Inflammatory macrophage treated with lipopolysaccharide for 4 hours (primary cell): ENCODE measurements at regions not wholly inside any gene's neighbourhood (a gene's known extent, or its start where the extent isn't known, plus 50 kb on each side); places are given as distances from the start of the nearest gene placed in this dataset.
"Not testable (repeated sequence)": the region's sequence is repeated elsewhere in the genome, so short reads cannot be mapped to it uniquely, and the experiment has no call there.

ENCODE experiments used
- DNase-seq: peaks from one replicate; pipeline ENCODE4 v3.0.0-alpha.2; 2020

DNA sequence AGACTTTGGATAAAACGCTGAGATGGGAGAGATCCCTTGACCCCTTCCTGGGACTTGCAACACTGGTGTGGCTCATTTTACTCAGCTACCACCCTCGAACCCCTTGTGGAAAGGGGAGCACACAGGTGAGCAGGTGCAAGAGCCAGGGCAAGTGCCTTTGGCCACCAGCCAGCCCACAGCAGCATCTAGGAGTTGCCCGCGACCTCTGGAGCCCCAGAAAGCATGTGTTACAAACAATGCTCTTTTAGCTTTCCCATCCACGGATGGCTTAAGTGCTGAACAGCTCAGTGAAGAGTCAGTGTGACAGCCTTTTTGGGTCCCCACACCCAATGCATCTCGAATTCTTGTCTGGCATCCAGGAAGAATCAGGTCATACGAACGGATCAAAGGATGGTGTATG is 197.8 kb downstream of the MEMO1 start:
- DNase-seq: no peak

DNA sequence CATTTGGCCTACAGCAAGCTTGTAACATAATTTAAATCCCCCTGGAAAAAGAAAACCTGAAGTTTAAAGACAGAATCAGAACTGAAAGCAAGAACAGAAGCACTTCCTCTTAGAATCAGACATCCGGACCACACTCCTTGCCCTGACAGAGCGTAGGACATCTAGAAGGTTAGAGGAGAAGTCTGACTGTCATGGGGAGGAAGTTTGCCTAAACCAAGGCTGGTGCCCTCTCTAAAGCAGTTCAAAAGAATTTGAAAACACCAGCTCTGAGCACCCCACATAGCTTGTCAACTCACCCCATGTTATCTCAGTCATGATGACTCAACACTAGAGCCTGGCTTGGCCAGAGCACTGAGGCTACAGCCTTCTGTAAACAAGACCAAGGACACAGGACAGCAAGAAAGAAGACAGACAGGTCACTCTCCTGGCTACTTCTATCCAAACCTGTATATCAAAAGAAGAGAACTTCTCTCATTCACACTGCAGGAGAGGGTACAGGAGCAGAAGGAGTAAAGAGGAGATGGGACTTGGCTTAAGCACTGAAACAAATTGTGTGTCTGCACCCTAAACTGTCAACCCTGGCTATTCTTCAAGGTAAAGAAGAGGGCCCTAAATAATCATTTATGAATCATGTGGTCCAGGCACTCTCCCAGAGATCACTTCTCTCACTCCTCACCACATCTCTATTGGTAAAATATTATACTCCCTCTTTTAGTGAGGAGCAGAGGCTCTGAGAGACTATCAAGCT is 198.6 kb downstream of the MEMO1 start:
- peak; percentile 74 for DNase-seq

DNA sequence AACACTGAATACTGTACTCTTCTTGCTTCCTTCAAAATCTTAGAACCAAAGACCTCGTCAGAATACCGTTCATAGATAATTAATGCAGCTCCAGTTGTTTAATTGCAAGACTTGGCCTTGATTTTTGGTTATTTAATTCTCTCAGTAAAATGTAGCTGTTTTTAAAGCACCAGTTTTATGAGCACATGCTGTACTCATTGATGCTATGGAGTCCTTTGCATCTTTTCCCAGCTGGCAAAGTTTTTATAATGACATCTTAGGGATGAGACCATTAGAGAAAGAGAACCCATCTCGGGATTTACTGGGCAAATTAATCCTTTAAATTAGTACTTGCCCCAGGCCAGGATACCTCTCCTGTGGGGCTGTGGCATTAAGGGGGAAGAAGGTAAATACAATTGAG is 199.3 kb downstream of the MEMO1 start:
- DNase-seq: no peak

DNA sequence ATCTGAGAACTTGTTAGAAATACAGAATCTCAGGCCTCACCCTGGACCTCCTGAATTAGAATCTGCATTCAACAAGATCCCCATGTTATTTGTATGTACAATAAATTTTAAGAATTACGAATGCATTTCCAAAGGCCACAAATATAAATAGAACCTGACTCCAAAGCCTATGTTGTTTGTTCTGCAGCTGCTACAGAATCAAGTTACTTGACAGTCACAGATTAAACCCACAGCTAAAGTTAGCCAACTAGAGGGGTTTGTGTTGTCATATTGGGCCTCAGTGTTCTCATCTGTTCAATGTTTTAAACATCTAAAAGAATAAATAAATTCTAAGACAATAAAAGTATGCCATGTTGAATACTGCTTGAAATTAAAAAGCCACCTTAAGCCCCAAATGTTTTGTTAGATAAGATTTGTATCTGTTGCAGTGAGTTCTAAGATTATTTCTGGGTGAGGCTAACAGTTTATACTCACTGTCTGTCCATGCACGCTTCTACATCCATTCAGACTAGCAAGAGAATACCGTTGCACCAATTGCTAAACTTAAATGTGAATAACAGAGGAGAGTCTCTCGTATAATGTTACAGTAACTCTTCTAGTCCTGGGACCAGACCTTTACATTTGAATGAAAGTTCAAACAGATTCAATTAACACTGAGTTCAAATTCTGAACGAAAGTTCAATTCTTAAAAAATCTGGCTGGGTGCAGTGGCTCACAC is 200.4 kb downstream of the MEMO1 start:
- DNase-seq: no peak

DNA sequence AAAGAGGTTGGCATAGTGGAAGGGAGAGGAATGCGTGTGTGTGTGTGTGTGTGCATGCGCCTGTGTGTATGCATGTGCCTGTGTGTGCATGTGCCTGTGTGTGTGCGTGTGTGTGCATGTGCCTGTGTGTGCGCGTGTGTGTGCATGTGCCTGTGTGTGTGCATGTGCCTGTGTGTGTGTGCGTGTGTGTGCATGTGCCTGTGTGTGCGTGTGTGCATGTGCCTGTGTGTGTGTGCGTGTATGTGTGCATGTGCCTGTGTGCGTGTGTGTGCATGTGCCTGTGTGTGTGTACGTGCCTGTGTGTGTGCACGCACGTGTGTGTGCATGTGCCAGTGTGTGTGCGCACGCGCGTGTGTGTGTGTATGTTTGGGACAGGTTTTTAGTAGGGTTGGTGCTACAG is 205.1 kb downstream of the MEMO1 start:
- no peak for DNase-seq

DNA sequence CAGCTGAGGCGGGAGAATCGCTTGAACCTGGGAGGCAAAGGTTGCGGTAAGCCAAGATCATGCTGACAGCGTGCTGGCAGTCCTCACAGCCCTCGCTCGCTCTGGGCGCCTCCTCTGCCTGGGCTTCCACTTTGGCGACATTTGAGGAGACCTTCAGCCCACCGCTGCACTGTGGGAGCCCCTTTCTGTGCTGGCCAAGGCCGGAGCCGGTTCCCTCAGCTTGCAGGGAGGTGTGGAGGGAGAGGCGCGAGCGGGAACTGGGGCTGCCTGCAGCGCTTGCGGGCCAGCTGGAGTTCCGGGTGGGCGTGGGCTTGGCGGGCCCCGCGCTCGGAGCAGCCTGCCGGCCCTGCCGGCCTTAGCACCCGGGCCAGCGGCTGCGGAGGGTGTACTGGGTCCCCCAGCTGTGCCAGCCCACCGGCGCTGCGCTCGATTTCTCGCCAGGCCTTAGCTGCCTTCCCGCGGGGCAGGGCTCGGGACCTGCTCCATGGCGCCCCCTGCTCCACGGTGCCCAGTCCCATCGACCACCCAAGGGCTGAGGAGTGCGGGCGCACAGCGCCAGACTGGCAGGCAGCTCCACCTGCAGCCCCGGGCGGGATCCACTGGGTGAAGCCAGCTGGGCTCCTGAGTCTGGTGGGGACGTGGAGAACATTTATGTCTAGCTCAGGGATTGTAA is 207.2 kb downstream of the MEMO1 start:
- not testable (repeated sequence) for DNase-seq

DNA sequence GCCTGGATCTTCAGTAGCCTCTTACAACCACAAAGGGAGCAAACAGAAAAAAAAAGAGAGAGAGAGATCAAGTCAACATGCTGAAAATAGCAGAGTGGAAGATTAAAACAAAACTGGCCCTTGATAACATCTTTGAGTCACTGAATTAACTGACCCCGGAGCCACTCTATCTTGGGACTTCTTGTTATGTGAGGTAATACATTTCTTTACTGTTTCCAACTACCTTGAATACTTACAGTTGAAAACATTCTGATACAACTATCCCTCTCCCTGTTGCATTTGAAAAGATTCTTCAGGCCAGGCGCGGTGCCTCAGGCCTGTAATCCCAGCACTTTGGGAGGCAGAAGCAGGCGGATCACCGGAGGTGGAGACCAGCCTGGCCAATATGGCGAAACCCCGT is 208.1 kb downstream of the MEMO1 start:
- DNase-seq: no peak

DNA sequence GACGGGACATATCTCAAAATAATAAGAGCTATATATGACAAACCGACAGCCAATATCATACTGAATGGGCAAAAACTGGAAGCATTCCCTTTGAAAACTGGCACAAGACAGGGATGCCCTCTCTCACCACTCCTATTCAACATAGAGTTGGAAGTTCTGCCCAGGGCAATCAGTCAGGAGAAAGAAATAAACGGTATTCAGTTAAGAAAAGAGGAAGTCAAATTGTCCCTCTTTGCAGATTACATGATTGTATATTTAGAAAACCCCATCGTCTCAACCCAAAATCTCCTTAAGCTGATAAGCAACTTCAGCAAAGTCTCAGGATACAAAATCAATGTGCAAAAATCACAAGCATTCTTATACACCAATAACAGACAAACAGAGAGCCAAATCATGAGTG is 211.5 kb downstream of the MEMO1 start:
- DNase-seq: not testable (repeated sequence)

DNA sequence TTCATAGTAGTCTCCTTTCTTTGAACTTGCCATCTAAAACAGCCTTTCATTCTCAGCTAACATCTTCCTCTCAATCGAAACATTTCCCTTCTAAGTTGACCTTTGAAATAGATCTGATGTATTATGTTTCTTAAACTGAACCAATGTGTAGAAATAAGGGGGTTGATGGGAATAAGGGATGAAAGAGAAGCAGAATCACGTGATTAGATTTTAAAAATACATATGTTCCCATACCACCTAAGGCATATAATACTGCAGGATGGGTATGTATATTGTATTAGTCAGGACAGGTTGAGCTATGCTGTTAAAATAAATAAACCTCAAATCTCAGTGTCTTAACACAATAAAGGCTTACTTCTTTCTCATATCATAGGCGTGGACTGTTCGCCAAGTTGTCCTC is 207.5 kb upstream of the SRD5A2 start:
- no peak for DNase-seq

DNA sequence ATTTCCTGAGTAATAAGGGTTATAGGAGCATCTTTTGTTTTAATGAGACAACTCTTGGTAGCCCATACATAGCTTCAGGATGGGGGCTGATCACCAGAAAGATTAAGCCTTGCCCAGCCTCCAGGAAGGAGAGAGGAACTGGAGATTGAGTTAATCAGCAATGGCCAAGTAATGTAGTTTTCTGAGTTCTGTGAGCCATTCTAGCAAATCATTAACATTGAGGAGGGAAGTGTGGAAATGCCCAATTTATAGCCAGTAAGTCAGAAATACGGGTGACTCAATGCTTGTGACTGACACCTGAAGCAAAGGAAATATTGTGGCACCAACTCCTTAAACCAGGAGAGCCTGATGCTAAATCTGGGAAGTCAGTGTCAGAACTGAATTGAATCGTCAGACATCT is 205.1 kb upstream of the SRD5A2 start:
- no peak for DNase-seq

DNA sequence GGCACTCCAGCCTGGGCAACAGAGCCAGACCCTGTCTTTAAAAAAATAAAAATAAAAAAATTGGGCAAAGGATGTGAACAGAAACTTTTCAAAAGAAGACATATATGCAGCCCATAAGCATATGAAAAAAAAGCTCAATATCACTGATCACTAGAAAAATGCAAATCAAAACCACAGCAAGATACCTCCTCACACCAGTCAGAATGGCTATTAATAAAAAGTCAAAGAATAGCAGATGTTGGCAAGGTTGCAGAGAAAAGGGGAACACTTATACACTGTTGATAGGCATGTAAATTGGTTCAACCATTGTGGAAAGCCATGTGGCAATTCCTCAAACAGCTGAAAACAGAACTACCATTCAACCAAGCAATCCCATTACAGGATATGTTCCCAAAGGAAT is 204.1 kb upstream of the SRD5A2 start:
- DNase-seq: no peak

DNA sequence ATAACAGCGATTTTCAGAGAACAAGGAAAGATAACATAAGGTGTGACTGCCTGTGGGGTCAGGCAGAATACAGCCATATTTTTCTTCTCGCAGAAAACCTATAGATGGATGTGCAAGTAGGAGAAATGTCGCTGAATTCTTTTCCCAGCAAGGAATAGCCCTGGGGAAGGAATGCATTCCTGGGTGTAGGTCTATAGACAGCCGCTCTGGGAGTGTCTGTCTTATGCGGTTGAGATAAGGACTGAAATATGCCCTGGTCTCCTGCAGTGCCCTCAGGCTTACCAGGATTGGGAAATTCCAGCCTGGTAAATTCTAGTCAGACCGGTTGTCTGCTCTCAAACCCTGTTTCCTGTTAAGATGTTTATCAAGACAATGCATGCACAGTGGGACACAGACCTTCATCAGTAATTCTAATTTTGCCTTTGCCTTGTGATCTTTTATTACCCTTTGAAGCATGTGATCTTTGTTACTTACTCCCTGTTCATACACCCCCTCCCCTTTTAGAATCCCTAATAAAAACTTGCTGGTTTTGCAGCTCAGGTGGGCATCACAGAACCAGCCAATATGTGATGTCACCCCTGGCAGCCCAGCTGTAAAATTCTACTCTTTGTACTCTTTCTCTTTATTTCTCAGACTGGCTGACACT is 202.8 kb upstream of the SRD5A2 start:
- not testable (repeated sequence) for DNase-seq

DNA sequence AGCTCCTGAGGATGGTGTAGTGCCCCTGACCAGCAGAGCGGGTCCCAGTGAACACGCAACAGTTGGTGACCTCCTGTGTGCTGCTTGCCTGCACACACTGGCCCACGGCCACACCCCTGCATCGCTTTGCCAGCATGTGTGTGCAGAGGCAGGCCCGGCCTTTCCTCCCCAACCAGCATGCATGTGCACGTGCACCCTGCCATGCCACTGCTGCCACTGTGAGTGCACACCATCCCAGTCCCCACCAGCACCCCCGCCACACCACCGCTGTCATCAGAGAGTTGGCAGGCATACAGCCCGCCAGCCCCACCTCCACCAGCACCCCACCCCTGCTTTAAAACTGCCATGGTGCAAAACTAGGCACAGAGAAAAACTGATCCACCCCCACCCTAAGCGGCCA is 197.4 kb upstream of the SRD5A2 start:
- no peak for DNase-seq

DNA sequence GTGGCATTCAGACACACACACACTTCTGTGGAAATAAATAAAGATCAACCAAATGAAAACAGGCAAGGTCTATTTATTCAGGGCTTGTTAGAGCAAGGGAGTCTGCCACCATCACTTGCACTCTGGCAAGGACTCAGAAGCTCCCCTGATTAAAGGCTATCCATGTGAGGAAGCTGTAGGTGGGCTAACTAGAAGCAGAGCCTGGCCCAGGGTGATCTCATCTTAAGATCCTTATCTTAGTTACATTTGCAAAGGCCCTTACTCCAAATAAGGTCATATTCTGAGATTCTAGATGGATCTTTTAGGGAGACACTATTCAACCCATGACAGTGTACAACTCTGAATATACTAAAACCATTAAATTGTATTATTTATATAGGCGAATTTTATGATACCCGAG is 190.0 kb upstream of the SRD5A2 start:
- DNase-seq: no peak

DNA sequence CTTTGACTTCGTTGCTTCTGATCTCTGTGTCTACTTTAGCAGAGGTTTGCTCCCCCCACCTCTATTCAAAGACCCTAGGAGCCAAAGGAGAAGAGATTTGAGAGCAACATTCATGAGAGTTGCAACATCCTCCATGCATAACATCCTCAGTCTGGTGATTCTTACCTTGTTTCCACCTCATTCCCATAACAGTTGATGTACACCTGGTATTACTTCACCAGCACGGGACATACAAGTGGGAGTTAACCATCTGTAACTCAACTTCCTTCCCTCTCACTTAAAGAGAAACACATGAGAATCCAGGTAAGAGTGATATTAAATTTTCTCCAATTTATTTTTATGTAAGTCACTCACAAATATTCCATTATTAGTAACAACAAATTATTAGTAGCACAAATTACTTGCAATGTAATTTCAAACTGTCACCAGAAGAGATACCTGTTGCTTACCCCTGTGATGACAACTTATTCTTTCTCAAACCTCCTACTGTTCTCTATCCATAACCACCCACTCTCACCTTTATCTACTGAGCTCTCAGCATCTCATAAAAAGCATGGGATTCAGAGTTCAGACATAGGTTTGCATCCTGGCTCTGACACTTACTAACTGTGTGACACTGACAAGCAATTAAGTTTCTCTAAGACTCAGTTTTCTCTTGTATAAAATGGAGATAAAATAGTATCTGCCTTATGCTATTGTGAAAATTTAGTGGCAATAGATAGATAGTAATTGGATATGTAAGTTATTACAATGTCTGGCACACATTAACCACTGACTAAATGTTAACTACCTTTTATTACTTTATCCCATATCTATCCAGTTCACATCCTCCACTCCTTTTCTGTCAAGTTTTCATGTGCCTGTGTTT is 184.6 kb upstream of the SRD5A2 start:
- DNase-seq: no peak

DNA sequence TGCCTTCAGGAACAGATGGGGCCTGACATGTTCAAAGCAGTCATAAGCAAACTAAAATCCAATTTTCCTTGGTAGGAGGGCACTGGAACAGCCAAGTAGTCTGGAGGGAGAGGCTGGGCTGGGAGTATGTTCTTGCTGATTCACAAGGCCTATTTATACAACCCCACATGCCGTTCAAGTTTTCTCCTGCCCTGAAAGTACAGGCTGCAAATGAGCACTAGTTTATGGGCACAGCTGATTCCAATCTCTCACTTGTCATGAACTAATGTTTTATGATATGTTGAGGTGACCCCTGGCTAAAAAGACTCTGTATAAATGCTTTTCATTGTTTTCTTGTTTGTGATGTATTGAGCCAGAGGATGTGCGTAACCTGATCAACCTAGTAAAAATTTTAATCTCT is 183.4 kb upstream of the SRD5A2 start:
- DNase-seq: no peak

DNA sequence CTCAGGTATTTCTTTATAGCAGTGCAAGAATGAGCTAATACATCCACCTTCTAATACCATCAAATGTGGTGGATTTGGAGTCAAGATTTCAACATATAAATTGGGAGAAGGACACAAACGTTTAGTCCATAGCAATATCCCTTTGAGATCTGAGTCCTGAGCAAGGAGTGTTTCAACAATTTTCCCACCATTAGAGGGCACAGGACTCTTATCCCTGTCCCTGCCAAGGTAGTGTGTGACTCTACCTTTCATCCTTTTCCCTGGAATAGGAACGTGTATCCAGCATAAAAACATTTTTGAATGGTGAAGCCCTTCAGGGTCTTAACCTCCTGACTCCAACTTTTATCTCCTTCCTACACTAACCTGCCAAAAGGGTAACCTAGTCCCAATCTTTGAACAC is 181.3 kb upstream of the SRD5A2 start:
- no peak for DNase-seq

DNA sequence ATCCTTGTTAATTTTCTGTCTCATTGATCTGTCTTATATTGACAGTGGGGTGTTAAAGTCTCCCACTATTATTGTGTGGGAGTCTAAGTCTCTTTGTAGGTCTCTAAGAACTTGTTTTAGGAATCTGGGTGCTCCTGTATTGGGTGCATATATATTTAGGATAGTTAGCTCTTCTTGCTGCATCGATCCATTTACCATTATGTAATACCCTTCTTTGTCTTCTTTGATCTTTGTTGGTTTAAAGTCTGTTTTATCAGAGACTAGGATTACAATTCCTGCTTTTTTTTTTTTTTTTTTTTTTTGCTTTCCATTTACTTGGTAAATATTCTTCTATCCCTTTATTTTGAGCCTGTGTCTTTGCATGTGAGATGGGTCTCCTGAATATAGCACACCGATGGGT is 176.6 kb upstream of the SRD5A2 start:
- not testable (repeated sequence) for DNase-seq

DNA sequence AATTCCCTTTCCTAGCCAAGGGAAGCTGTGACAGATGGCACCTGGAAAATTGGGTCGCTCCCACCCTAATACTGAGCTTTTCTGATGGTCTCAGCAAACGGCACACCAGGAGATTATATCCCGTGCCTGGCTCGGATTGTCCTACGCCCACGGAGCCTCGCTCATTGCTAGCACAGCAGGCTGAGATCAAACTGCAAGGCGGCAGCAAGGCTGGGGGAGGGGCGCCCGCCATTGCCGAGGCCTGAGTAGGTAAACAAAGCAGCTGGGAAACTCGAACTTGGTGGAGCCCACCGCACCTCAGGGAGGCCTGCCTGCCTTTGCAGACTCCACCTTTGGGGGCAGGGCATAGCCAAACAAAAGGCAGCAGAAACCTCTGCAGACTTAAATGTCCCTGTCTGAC is 168.0 kb upstream of the SRD5A2 start:
- not testable (repeated sequence) for DNase-seq

DNA sequence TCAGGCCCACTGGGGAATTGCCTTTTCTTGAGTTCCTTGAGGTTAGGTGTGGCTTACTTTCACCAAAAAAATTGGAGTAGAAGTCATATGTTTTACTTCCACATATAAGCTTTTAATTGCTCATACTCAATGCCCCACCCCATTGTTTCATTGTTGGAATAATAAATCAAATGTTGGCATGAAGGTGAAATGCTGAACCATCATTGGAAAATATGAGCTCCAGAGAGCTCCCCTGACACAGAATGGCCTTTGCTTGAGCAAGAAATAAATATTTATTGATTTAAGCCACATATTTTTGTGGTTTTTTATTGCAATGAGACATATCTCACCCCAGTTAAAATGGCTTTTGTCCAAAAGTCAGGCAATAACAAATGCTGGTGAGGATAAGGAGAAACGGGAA is 167.3 kb upstream of the SRD5A2 start:
- no peak for DNase-seq

DNA sequence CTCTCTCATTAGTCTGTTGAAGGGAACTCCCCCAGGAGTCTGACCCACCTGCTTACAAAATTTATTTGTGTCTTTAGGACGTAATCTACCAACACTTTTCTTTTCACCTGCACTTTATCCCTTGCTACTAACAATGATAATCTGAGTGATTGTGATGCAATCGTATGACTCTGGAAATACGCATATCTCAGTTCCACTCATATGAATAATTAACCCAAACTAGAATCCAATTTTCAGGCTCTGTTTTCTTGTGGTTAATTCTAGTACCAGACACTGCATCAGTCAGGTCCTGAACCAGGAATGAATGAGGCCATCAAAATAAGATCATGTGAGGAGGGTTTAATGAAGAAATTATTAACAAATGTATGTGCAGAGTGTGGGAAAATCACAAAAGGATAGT is 158.4 kb upstream of the SRD5A2 start:
- no peak for DNase-seq

DNA sequence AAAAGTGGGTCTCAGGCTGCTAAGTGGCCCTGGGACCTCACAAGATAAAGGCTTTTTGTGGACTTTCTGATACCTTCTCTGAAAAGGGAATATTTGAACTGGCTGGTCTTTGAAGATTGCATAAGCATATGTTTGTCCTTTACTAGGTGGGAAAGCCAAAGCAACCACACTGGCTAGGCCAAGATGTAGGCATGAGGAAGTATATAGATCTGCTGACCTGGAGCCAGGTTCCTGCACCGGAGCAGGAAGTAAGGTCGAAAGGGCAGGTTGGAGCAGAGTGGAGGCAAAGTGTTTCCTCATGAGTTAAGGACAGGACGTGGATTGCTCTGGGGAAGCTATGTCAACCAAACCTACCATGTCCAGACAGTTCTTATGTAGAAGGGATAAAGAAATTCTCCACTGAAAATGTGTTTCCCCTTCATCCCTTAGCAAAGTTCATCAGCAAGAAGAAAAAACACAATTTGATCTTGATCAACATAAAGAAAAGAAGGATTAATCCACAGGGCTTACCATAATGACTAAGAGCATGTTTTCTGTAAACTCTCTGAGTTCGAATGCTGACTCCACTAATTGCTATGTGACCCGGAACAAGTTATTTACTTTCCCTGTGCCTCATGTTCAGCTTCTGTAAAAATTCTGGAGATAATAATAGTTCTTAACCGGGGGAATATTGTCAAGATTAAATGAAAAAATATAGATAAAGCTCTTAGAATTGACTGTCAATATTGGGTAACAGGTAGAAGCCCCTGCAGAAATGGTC is 156.1 kb upstream of the SRD5A2 start:
- DNase-seq: no peak
